Inflammatory macrophage treated with lipopolysaccharide for 1 hour (primary cell): ENCODE measurements at regions not wholly inside any gene's neighbourhood (a gene's known extent, or its start where the extent isn't known, plus 50 kb on each side); places are given as distances from the start of the nearest gene placed in this dataset.
"Not testable (repeated sequence)": the region's sequence is repeated elsewhere in the genome, so short reads cannot be mapped to it uniquely, and the experiment has no call there.

Source experiments
- DNase-seq, 2 donors: peaks; one replicate each; pipeline ENCODE4 v3.0.0-alpha.2; 2020 to 2022

GRCh38 chr1:114260805-114261484, 107.3 kb upstream of the SYT6 start:
- DNase-seq = no peak

- no peak for DNase-seq
Observed at GRCh38 chr1:114259511-114260160, 106.0 kb upstream of the SYT6 start.

- no peak for DNase-seq
Observed at GRCh38 chr1:114258633-114259032, 105.0 kb upstream of the SYT6 start.

GRCh38 chr1:114258074-114258473, 104.4 kb upstream of the SYT6 start:
- no peak for DNase-seq

GRCh38 chr1:114257554-114257953, 103.9 kb upstream of the SYT6 start:
- no peak for DNase-seq

- no peak for DNase-seq
Observed at GRCh38 chr1:114253900-114254299, 100.2 kb upstream of the SYT6 start.

GRCh38 chr1:114251573-114251939, 97.9 kb upstream of the SYT6 start:
- no peak for DNase-seq

GRCh38 chr1:114250683-114251572, 97.3 kb upstream of the SYT6 start:
- peak in 1 of 2 donors; percentile 16 for DNase-seq

- no peak for DNase-seq
Observed at GRCh38 chr1:114249691-114250090, 96.0 kb upstream of the SYT6 start.

- DNase-seq = peak in 1 of 2 donors; percentile 16
Observed at GRCh38 chr1:114248162-114248561, 94.5 kb upstream of the SYT6 start.

GRCh38 chr1:114242531-114243210, 89.0 kb upstream of the SYT6 start:
- not testable (repeated sequence) for DNase-seq

GRCh38 chr1:114238053-114238452, 84.4 kb upstream of the SYT6 start:
- DNase-seq = no peak

- no peak for DNase-seq
Observed at GRCh38 chr1:114236517-114236916, 82.8 kb upstream of the SYT6 start.

GRCh38 chr1:114235960-114236359, 82.3 kb upstream of the SYT6 start:
- no peak for DNase-seq

- no peak for DNase-seq
Observed at GRCh38 chr1:114235281-114235680, 81.6 kb upstream of the SYT6 start.

- DNase-seq = peak; percentile 42 to 70
Observed at GRCh38 chr1:114234408-114235124, 80.9 kb upstream of the SYT6 start.

GRCh38 chr1:114232691-114233090, 79.0 kb upstream of the SYT6 start:
- no peak for DNase-seq

- DNase-seq = no peak
Observed at GRCh38 chr1:114231301-114231700, 77.6 kb upstream of the SYT6 start.

- no peak for DNase-seq
Observed at GRCh38 chr1:114229368-114229767, 75.7 kb upstream of the SYT6 start.

- no peak for DNase-seq
Observed at GRCh38 chr1:114227059-114227458, 73.4 kb upstream of the SYT6 start.

GRCh38 chr1:114224196-114224907, 70.7 kb upstream of the SYT6 start:
- no peak for DNase-seq

- DNase-seq = no peak
Observed at GRCh38 chr1:114222920-114223319, 69.3 kb upstream of the SYT6 start.
